Endothelial cell of umbilical vein (primary cell): ENCODE measurements at regions not wholly inside any gene's neighbourhood (a gene's known extent, or its start where the extent isn't known, plus 50 kb on each side); places are given as distances from the start of the nearest gene placed in this dataset.

Source experiments
- BruUV-seq: library from RNA; stranded (reverse); fragments of 400-500 nt; replicated peaks from 2 replicates; lab custom pipeline; 2021; lab: Mats Ljungman, UMichigan
- CTCF ChIA-PET: fragments of 300-600, 350-600 bp; sonication (Branson Sonifier 250); formaldehyde crosslinking; loops from one replicate; lab custom pipeline; 2021; ENCODE audit warnings: antibody characterized with exemption, inconsistent platforms; lab: Charles Lee
- POLR2A ChIA-PET: fragments of 300-600, 350-600 bp; sonication (Branson Sonifier 250); formaldehyde crosslinking; loops from one replicate; lab custom pipeline; 2021; ENCODE audit warnings: antibody characterized with exemption, inconsistent platforms; lab: Charles Lee
- DNase-seq: peaks from one replicate; pipeline ENCODE4 v3.0.0-alpha.2; 2011; ENCODE audit warnings: low read depth, low spot score
- FAIRE-seq: peaks from 2 replicates; lab custom pipeline; 2011; peaks lifted over from hg19 to GRCh38; lab: Jason Lieb, UNC
- H2AFZ ChIP-seq: 2 replicates; pipeline ENCODE4 v1.6.0; 2012; ENCODE audit warnings: low read depth, low read length, control low read depth, inconsistent platforms
- H3K27ac ChIP-seq: 2 replicates; pipeline ENCODE4 v1.5.1; 2011; ENCODE audit warnings: low read depth, mild to moderate bottlenecking, control low read depth, low read length, moderate library complexity; ENCODE audit not compliant: insufficient read depth
- H3K27me3 ChIP-seq, 2 experiments: 2 replicates each; pipeline versions ENCODE4 v1.6.0 to v1.6.1; 2011; ENCODE audit warnings: low read length in 2 of 2, mixed read lengths in 1 of 2; ENCODE audit not compliant: control insufficient read depth in 2 of 2, insufficient read depth in 2 of 2
- H3K36me3 ChIP-seq, 2 experiments: 2 replicates in 1 of 2; 3 replicates in 1 of 2; pipeline ENCODE4 v1.5.1; 2011; ENCODE audit warnings: low read length in 2 of 2, mild to moderate bottlenecking in 1 of 2, moderate library complexity in 1 of 2; ENCODE audit not compliant: control insufficient read depth in 2 of 2, insufficient read depth in 2 of 2; ENCODE audit errors: extremely low read depth in 1 of 2
- H3K4me1 ChIP-seq: 3 replicates; pipeline ENCODE4 v1.5.1; 2011; ENCODE audit warnings: mild to moderate bottlenecking, low read length; ENCODE audit not compliant: control insufficient read depth, insufficient read depth; ENCODE audit errors: extremely low read depth
- H3K4me2 ChIP-seq: 2 replicates; pipeline ENCODE4 v1.6.1; 2011; ENCODE audit warnings: low read length, control low read depth, mixed read lengths; ENCODE audit not compliant: insufficient read depth
- H3K4me3 ChIP-seq, 3 experiments: fragments of 200-600 bp in 1 of 3; sonication (generic), shearing (Covaris generic) in 1 of 3; replicated peaks in 1 of 3; 2 replicates each; pipeline ENCODE4 v1.5.1; 2011 to 2016; ENCODE audit warnings: control low read depth in 3 of 3, low read length in 3 of 3, mild to moderate bottlenecking in 2 of 3, inconsistent platforms in 1 of 3, low read depth in 1 of 3, moderate library complexity in 1 of 3; ENCODE audit not compliant: insufficient read depth in 1 of 3
- H3K79me2 ChIP-seq: 2 replicates; pipeline ENCODE4 v1.6.0; 2012; ENCODE audit warnings: low read length, inconsistent platforms; ENCODE audit not compliant: control insufficient read depth, insufficient read depth
- H3K9ac ChIP-seq: replicated peaks from 2 replicates; pipeline ENCODE3; 2011; ENCODE audit warnings: low read length, control low read depth; ENCODE audit not compliant: insufficient read depth; ENCODE audit errors: extremely low read depth
- H3K9me1 ChIP-seq: replicated peaks from 3 replicates; pipeline ENCODE4 v1.6.0; 2011; ENCODE audit warnings: mild to moderate bottlenecking, low read length; ENCODE audit not compliant: control insufficient read depth, insufficient read depth; ENCODE audit errors: extremely low read depth
- H3K9me3 ChIP-seq: replicated peaks from 2 replicates; pipeline ENCODE4 v1.5.1; 2012; ENCODE audit warnings: low read length, inconsistent platforms; ENCODE audit not compliant: control insufficient read depth, insufficient read depth
- H4K20me1 ChIP-seq: replicated peaks from 2 replicates; pipeline ENCODE3; 2011; ENCODE audit warnings: mild to moderate bottlenecking, low read length; ENCODE audit not compliant: control insufficient read depth, insufficient read depth; ENCODE audit errors: extremely low read depth
- EZH2 ChIP-seq: IDR thresholded peaks from 2 replicates; pipeline ENCODE4 v1.6.1; 2012; ENCODE audit warnings: borderline replicate concordance, low read depth, mild to moderate bottlenecking, moderate library complexity, low read length, inconsistent platforms; ENCODE audit not compliant: severe bottlenecking
- FOS ChIP-seq: IDR thresholded peaks from 2 replicates; pipeline ENCODE4 v1.6.1; 2011; ENCODE audit warnings: mild to moderate bottlenecking, low read length, moderate library complexity, borderline replicate concordance; ENCODE audit not compliant: insufficient read depth
- GATA2 ChIP-seq: IDR thresholded peaks from 2 replicates; pipeline ENCODE4 v1.7.0; 2011; ENCODE audit warnings: low read depth, mild to moderate bottlenecking, moderate library complexity, mixed read lengths, low read length; ENCODE audit not compliant: insufficient read length, insufficient read depth
- JUN ChIP-seq: IDR thresholded peaks from 2 replicates; pipeline ENCODE4 v1.6.1; 2011; ENCODE audit warnings: borderline replicate concordance, low read depth; ENCODE audit not compliant: insufficient read length, insufficient read depth
- MYC ChIP-seq: IDR thresholded peaks from one replicate; pipeline ENCODE4 v1.6.1; 2011; ENCODE audit warnings: mild to moderate bottlenecking, low read depth, low read length
- POLR2A ChIP-seq: IDR thresholded peaks from 2 replicates; pipeline ENCODE4 v1.6.1; 2012; ENCODE audit warnings: low read depth, mild to moderate bottlenecking, control low read depth, low read length
- POLR2AphosphoS5 ChIP-seq: IDR thresholded peaks from 2 replicates; pipeline ENCODE4 v1.6.1; 2012; ENCODE audit warnings: low read depth, mild to moderate bottlenecking, control low read depth, low read length, moderate library complexity; ENCODE audit not compliant: insufficient read depth
- dilution Hi-C: fragments of 300-500 bp; cut with MboI; formaldehyde crosslinking; loops from one replicate; pipeline ENCODE4 v1.15.0; 2019; ENCODE audit warnings: low sequenced_read_pairs; ENCODE audit not compliant: extremely low pct_ligation_motif_present
- intact Hi-C: fragments of 100-400 bp; cut with micrococcal nuclease; formaldehyde crosslinking; loops from one replicate; pipeline ENCODE4 v1.10.0; 2022
- TF ChIP-seq, protein P1 (sequence below), 2 donors: IDR thresholded peaks; 1 replicate in 1 of 2; 2 replicates in 1 of 2; pipeline ENCODE4 v1.5.1; 2011; ENCODE audit warnings: low read length in 2 of 2, mild to moderate bottlenecking in 2 of 2, moderate library complexity in 2 of 2, control low read depth in 1 of 2, inconsistent platforms in 1 of 2, low read depth in 1 of 2; ENCODE audit not compliant: insufficient read depth in 1 of 2; ENCODE audit errors: extremely low read depth in 1 of 2
- TF ChIP-seq, protein P2 (sequence below): IDR thresholded peaks from 2 replicates; pipeline ENCODE4 v1.6.1; 2011; ENCODE audit not compliant: insufficient read depth, insufficient read length

DNA sequence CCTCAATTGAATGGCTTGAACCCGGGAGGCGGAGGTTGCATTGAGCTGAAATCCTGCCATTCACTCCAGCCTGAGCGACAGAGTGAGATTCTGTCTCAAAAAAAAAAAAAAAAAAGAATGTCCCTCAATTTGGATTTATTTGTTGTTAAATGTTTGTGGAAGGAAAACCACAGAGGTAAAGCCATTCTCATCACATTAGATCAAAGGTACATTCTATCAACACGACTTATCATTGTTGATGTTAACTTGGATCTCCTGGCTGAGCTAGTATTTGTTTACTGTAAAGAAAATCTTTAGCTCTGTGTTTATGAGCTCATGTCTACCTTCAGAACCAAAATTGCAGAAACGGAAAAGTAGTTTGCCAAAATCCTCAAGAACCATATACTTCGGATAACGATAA lies 91.4 kb upstream of the SALL4 start:
- Histone ChIP-seq H3K4me1 (no peaks in the 10 kb centered on the region), H2AFZ (no peak overlapping the region), H4K20me1 (no peaks in the 10 kb centered on the region), H3K4me2 (no peak overlapping the region), H3K79me2 (no peaks in the 10 kb centered on the region), H3K9ac (no peak overlapping the region), H3K4me3 (no peak overlapping the region), H3K36me3 (no peaks in the 10 kb centered on the region), H3K27me3 (no peaks in the 10 kb centered on the region), H3K9me1 (no peaks in the 10 kb centered on the region), H3K27ac (no peak overlapping the region), H3K9me3 (no peaks in the 10 kb centered on the region)
- ChIA-PET POLR2A (interaction anchor here (0.7 kb wide), 1 partner anchor 81 kb away, joined by 5 read pairs; no protein-coding TSS in a partner anchor), CTCF (interaction anchor here (1.0 kb wide), 1 partner anchor 72 kb away, joined by 4 read pairs; no protein-coding TSS in a partner anchor)
- intact Hi-C loops (no loop called here), dilution Hi-C loops (no loop called here)
- no peak for TF ChIP-seq GATA2
- no peak for TF ChIP-seq POLR2A
- TF ChIP-seq, protein P1, sequence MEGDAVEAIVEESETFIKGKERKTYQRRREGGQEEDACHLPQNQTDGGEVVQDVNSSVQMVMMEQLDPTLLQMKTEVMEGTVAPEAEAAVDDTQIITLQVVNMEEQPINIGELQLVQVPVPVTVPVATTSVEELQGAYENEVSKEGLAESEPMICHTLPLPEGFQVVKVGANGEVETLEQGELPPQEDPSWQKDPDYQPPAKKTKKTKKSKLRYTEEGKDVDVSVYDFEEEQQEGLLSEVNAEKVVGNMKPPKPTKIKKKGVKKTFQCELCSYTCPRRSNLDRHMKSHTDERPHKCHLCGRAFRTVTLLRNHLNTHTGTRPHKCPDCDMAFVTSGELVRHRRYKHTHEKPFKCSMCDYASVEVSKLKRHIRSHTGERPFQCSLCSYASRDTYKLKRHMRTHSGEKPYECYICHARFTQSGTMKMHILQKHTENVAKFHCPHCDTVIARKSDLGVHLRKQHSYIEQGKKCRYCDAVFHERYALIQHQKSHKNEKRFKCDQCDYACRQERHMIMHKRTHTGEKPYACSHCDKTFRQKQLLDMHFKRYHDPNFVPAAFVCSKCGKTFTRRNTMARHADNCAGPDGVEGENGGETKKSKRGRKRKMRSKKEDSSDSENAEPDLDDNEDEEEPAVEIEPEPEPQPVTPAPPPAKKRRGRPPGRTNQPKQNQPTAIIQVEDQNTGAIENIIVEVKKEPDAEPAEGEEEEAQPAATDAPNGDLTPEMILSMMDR (IDR thresholded peaks at IDR 0.05; ENCODE audit: extremely low read depth in 1 of 2, insufficient read depth in 1 of 2, low read depth in 1 of 2, low read length in 2 of 2): no peak
- TF ChIP-seq, protein P2, sequence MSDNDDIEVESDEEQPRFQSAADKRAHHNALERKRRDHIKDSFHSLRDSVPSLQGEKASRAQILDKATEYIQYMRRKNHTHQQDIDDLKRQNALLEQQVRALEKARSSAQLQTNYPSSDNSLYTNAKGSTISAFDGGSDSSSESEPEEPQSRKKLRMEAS: no peak
- no peak for TF ChIP-seq EZH2
- no peak for TF ChIP-seq MYC
- no peak for TF ChIP-seq FOS
- TF ChIP-seq JUN: no peak
- TF ChIP-seq POLR2AphosphoS5: no peak
- no TSS peak for BruUV-seq
- DNase-seq: no peak
- FAIRE-seq: peak; percentile 4
